Suprapubic skin (tissue), 4 donors: ENCODE measurements at regions not wholly inside any gene's neighbourhood (a gene's known extent, or its start where the extent isn't known, plus 50 kb on each side); places are given as distances from the start of the nearest gene placed in this dataset.

Experiments used
- DNase-seq, 2 donors: peaks; one replicate each; pipeline ENCODE4 v3.0.0-alpha.2; 2019; ENCODE audit warnings: low spot score in 2 of 2
- H3K27ac ChIP-seq: fragments of 200-600 bp; sonication (generic); one replicate; pipeline ENCODE4 v1.5.1; 2019
- H3K27me3 ChIP-seq: fragments of 200-600 bp; sonication (generic); one replicate; pipeline ENCODE4 v1.5.1; 2019
- H3K36me3 ChIP-seq: fragments of 200-600 bp; sonication (generic); one replicate; pipeline ENCODE4 v1.5.1; 2019
- H3K4me1 ChIP-seq: fragments of 200-600 bp; sonication (generic); one replicate; pipeline ENCODE4 v1.5.1; 2019
- H3K4me3 ChIP-seq: fragments of 200-600 bp; sonication (generic); one replicate; pipeline ENCODE4 v1.5.1; 2019; ENCODE audit warnings: mild to moderate bottlenecking
- H3K9me3 ChIP-seq: fragments of 200-600 bp; sonication (generic); one replicate; pipeline ENCODE4 v1.5.1; 2019
- CTCF ChIP-seq, 2 donors: fragments of 200-600 bp in 1 of 2; fragments of 450-650 bp in 1 of 2; sonication (generic) in 1 of 2; IDR thresholded peaks; one replicate each; pipeline ENCODE4 v1.5.1; 2016 to 2019; ENCODE audit warnings: antibody characterized with exemption in 2 of 2, mild to moderate bottlenecking in 1 of 2, moderate library complexity in 1 of 2
- EP300 ChIP-seq: sonication (generic); formaldehyde crosslinking; IDR thresholded peaks from one replicate; pipeline ENCODE4 v1.6.1; 2017; ENCODE audit warnings: antibody characterized with exemption
- POLR2A ChIP-seq, 2 donors: fragments of 450-650 bp; IDR thresholded peaks; one replicate each; pipeline ENCODE4 v1.6.1; 2017; ENCODE audit warnings: antibody characterized with exemption in 2 of 2, mild to moderate bottlenecking in 2 of 2, moderate library complexity in 2 of 2
- POLR2AphosphoS5 ChIP-seq, 3 donors: sonication (generic); formaldehyde crosslinking; IDR thresholded peaks; one replicate each; pipeline ENCODE4 v1.6.1; 2017; ENCODE audit warnings: antibody characterized with exemption in 3 of 3
- WGBS: methylation state at CpG from one replicate; pipeline ENCODE4 v1.1.5; 2018; 5-methylcytosine and 5-hydroxymethylcytosine counted together

DNA sequence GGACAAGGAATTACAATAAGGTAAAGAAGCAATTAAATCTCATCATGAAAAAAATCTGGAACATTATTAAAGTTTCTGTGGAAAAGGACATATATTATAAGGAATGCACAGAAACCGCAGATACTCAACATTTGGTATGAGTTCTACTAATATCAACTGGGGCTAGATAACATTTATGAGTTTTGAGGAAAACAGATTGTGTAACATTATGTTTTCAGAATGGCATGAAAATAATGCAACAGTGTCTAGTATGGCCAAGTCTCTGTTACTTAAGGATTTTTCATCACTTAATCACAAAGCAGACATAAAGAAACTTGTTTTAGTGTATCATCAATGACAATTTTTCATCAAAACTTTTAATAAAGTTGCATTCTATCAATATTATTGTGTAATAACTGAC is 785.0 kb downstream of the GLUD2 start:
- no peaks in the 10 kb centered on the region for H3K36me3 ChIP-seq
- H3K27ac ChIP-seq: no peak overlapping the region
- TF ChIP-seq CTCF (IDR thresholded peaks at IDR 0.05): no peak
- no peaks in the 10 kb centered on the region for H3K27me3 ChIP-seq
- no peaks in the 10 kb centered on the region for H3K9me3 ChIP-seq
- H3K4me1 ChIP-seq: no peaks in the 10 kb centered on the region
- 77% methylated on average over 1 of the region's 1 CpG for WGBS
- no peak overlapping the region for H3K4me3 ChIP-seq
- DNase-seq: no peak

GRCh38 chrX:121836000-121836399 is 788.6 kb downstream of the GLUD2 start:
- TF ChIP-seq POLR2A (IDR thresholded peaks at IDR 0.05): no peak
- TF ChIP-seq CTCF (IDR thresholded peaks at IDR 0.05): no peak
- TF ChIP-seq EP300: no peak
- no peak for TF ChIP-seq POLR2AphosphoS5 (IDR thresholded peaks at IDR 0.05)
- 33% methylated on average over 1 of the region's 1 CpG for WGBS
- H3K9me3 ChIP-seq: no peaks in the 10 kb centered on the region
- no peak for DNase-seq
- H3K36me3 ChIP-seq: no peaks in the 10 kb centered on the region
- H3K27ac ChIP-seq: no peak overlapping the region
- H3K4me1 ChIP-seq: no peaks in the 10 kb centered on the region
- no peaks in the 10 kb centered on the region for H3K27me3 ChIP-seq
- H3K4me3 ChIP-seq: no peak overlapping the region

GRCh38 chrX:121851033-121851432 is 803.6 kb downstream of the GLUD2 start:
- Histone ChIP-seq H3K27me3 (no peaks in the 10 kb centered on the region), H3K4me3 (no peak overlapping the region), H3K4me1 (no peaks in the 10 kb centered on the region), H3K36me3 (no peaks in the 10 kb centered on the region), H3K9me3 (no peaks in the 10 kb centered on the region), H3K27ac (no peak overlapping the region)
- TF ChIP-seq POLR2AphosphoS5 (IDR thresholded peaks at IDR 0.05) (no peak), CTCF (IDR thresholded peaks at IDR 0.05) (no peak), POLR2A (IDR thresholded peaks at IDR 0.05) (no peak), EP300 (no peak)
- WGBS: 52% methylated on average over 2 of the region's 2 CpGs
- DNase-seq: no peak

DNA sequence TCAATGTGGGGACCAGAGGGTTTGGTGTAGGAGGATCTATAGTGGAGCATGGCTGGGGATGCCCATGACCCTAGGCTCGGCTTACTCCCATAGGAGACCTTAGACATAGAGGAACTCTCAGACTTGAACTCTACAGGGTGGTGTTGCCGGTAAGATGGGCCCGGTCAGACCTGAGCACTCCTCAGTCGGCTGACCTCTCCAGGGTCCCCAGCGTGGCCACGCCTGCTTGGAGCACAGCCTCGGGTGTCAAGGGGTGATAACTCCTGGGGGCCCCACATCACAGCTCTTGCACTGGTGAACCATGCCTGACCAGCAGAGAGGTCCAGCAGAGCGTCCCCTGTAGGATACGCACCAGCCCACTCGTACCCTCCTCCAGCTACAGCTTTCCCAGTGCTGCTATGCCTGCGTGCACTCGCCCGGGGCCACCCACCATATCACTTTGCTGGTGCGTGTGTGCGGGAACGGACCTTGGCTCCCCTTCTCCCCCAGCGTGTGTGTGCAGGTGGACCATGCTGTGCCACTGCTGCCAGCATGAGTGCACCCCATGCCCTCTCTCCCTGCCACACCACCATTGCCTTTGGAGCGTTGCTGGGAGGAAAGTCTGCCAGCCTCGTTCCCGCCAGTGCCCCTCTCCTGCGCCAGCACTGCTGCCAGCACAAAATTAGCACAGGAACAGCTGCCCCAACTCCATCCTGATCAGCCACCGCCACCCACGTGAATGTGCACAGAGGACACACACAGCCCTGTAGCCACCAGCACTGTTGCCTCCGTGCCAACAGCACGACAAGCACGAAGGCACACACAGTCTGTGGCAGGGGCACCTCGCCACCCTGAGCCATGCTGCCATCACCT is 806.6 kb downstream of the GLUD2 start:
- Histone ChIP-seq H3K9me3 (no peaks in the 10 kb centered on the region), H3K27me3 (no peaks in the 10 kb centered on the region), H3K4me1 (no peaks in the 10 kb centered on the region), H3K36me3 (no peaks in the 10 kb centered on the region), H3K4me3 (no peak overlapping the region), H3K27ac (no peak overlapping the region)
- no peak for DNase-seq
- WGBS: 83% methylated on average over 24 of the region's 27 CpGs
- TF ChIP-seq POLR2A (IDR thresholded peaks at IDR 0.05) (no peak), POLR2AphosphoS5 (IDR thresholded peaks at IDR 0.05) (no peak), CTCF (IDR thresholded peaks at IDR 0.05) (no peak), EP300 (no peak)

DNA sequence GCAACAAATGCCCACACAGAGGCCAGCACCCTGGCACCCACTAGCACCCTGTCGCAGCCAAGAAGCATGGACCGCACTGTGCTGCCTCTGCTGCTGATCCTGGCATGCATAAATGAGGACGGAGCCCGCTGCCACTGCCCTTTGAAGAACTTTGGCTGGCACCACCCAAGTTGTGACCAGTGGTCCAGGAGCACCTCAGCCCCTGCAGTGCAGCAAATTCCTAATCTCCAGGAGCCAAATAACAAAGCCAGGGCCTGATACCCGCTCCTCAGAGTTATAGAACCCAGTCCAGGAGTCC is 807.2 kb downstream of the GLUD2 start:
- DNase-seq: no peak
- no peak overlapping the region for H3K4me3 ChIP-seq
- no peaks in the 10 kb centered on the region for H3K4me1 ChIP-seq
- WGBS: 54% methylated on average over 2 of the region's 5 CpGs
- no peaks in the 10 kb centered on the region for H3K27me3 ChIP-seq
- no peak for TF ChIP-seq POLR2AphosphoS5 (IDR thresholded peaks at IDR 0.05)
- no peak for TF ChIP-seq CTCF (IDR thresholded peaks at IDR 0.05)
- no peaks in the 10 kb centered on the region for H3K9me3 ChIP-seq
- H3K27ac ChIP-seq: no peak overlapping the region
- no peaks in the 10 kb centered on the region for H3K36me3 ChIP-seq
